NOMO-1 (cell line): ENCODE measurements at regions not wholly inside any gene's neighbourhood (a gene's known extent, or its start where the extent isn't known, plus 50 kb on each side); places are given as distances from the start of the nearest gene placed in this dataset.
A peak's percentile ranks its signal among the peaks of the same experiment; 100 is the strongest.
"Not testable (repeated sequence)": the region's sequence is repeated elsewhere in the genome, so short reads cannot be mapped to it uniquely, and the experiment has no call there.

Experiments
- DNase-seq, 2 experiments: peaks; one replicate each; lab custom pipeline; 2025; ENCODE audit not compliant: unreplicated experiment in 2 of 2; lab: John Stamatoyannopoulos, UW

DNA sequence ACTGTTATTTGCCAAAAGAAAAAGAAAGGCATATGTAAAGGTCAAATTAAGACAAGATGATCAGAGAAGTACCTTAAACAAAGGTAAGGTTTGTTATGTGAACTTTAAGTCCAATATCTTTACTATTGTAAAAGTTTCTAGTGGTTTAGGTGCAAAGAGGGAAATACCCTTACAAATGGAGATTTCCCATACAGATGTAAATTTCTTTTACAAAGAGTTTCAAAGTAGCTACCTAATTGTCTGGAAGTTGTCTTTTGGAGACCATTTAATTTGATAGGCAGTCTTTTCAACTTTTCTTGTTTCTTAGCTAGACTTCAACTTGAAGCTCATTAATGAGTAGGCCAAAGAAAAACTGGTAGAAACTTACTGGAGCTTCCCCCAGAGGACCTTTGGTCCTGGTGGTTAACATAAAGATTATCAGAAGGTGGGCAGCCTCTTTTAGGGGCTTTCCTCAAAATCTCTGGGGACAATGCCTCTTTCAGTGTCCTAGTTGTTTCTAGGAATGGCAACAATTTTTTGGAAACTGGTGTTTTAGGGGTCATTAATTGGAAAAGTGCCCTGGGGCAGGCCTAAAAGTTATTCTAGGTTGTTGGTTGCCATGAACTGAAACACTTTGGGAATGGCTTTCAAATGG lies 297.3 kb downstream of the GUCY2F start:
- DNase-seq, result no peak

DNA sequence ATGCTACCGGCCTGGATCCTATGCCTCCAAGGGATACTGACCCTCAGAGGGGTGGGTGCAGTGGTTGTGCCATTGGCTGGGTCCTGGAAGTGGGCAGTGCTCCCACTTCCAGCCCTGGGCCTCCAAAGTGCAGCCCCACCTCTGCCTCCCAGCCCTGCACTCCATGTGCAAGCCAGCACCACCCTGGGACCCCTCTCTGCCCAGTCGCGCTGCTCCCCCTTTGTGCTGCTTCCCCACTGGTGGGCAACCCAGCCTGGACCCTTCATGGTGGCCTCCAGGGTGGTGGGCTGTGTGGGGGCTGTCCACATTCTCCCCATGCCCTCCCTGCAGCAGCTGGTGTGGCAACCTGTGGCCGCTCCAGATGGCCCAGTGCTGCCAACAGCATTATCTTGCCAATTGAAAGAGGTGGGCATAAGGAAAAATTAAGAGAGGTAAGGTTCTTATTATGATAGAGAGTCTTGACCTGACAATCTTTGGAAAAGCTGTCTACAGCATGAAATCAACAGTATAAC lies 309.7 kb downstream of the GUCY2F start:
- no peak for DNase-seq

DNA sequence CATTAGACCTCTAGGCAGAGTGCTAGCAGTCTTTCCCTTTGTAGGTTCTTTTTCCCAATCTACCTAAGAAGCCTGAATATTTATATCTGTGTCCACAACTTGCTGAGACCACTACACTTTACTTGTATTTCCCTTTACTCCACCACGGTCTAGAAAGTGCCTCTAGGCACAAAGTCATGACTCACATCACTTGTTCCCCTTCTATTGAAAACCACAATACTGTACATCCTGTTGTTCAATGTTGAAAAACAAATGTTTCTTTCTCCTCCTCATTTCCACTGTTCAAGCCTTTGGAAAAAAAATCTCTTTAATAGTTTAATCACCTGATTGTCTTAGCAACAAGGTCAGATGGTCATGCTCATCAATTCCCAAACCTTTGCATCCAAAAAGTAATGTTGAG lies 326.7 kb downstream of the GUCY2F start:
- DNase-seq, result peak; percentile 3 to 50

DNA sequence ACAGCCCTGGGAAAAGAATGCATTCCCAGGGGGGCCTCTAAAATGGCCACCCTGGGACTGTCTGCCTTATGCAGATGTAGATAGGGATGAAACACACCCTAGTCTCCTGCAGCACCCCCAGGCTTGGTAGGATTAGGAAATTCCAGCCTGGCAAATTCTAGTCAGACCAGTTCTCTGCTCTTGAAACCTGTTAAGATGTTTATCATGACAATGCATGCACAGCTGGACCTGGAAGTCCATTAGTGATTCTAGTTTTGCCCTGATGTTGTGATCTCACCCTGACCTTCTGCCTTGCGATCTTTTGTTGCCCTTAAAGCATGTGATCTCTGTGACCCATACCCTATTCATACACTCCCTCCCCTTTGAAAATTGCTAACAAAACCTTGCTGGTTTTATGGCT lies 337.7 kb downstream of the GUCY2F start:
- DNase-seq, result not testable (repeated sequence)

DNA sequence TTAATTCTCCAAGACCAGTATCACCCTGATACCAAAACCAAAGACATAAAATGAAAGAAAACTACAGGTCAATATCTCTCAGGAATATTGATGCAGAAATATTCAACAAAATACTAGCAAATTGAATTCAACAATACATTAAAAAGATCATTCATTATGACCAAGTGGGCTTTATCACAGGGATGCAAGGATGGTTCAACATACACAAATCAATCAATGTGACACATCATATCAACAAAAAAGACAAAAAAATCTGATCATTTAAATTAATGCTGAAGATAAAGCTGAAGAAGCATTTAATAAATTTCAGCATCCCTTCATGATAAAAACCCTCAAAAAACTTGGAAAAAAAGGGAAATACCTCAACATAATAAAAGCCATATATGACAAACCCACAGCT lies 341.4 kb downstream of the GUCY2F start:
- DNase-seq, result no peak

DNA sequence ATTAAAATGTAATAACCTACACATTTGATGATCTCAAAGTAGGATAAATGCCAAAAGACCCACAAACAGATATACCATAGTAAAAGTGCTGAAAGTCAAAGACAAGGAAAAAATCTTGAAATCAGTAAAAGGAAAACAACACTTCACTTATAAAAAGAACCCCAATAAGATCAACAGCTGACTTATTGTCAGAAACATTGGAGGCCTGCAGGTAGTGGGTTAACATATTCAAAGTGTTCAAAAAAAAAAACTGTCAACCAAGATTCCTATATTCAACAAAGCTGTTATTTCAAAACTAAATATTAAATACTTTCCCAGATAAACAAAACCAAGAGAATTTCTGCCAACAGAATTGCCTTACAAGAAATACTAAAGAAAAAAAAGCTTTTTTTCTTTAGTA lies 347.1 kb downstream of the GUCY2F start:
- no peak for DNase-seq

DNA sequence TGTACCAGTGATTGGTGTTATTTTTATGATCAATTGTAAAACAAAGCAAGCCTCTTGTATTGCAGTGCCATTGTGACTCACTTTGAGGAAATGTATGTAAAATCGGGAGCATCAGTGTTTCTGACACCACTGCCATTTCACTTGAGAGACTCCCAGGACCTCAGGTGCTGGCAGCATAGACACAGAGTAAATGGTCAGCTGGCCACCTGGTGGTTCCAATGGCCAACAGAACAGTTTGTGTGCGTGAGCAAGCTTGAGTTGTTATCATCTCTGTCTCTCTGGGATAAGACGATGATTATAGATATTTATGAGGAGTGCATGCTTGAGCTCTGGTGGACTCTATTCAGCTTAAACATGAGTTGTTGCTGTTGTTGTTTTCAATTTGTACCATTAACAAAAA lies 356.6 kb downstream of the GUCY2F start:
- DNase-seq, result no peak

DNA sequence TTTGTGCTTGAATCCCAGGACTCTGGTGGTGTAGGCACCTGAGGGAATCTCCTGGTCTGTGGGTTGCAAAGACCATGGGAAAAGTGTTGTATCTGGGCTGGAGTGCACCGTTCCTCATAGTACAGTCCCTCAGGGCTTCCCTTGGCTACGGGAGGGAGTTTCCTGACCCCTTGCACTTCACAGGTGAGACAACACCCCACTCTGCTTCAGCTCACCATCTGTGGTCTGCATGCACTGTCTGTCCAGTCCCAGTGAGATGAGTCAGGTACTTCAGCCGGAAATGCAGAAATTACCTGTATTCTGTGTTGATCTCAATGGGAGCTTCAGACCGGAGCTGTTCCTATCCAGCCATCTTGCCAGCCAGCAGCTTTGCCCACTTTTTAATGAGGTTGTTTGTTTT lies 353.0 kb upstream of the IRS4 start:
- DNase-seq, result no peak

DNA sequence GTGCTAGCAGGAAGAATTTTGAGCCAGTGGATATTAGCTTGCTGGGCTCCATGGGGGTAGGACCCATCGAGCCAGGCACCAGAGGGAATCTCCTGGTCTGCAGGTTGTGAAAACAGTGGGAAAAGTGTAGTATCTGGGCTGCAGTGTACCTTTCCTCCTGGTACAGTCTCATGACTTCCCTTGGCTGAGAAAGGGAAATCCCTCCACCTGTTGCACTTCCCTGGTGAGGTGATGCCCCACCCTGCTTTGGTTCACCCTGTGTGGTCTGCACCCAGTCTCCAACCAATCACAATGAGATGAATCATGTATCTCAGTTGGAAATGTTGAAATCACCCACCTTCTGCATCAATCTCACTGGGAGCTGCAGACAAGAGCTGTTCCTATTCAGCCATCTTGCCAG lies 341.4 kb upstream of the IRS4 start:
- DNase-seq, result no peak

DNA sequence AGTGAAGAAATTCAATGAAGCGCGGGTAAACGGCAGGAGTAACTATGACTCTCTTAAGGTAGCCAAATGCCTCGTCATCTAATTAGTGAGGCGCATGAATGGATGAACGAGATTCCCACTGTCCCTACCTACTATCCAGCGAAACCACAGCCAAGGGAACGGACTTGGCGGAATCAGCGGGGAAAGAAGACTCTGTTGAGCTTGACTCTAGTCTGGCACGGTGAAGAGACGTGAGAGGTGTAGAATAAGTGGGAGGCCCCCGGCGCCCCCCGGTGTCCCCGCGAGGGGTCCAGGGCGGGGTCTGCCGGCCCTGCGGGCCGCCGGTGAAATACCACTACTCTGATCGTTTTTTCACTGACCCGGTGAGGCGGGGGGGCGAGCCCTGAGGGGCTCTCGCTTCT lies 317.8 kb upstream of the IRS4 start:
- not testable (repeated sequence) for DNase-seq

DNA sequence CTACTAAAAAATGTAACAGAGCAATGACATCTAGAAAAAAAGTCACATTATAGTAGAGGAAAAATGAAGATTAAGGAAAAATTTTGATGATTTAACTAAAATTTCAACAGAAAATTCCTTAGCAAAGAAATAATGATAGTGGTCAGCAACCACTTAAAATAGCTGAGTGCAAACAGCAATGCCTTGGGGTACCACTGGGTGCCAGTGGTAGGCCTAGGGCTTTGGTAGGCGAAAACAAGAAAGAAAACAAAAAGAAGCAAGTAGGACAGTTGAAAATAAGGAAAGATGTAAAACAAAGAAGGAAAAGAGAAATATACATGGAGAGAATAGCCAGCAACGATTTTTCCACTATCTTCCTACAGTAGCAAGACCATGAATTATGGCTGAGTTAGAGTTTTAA lies 313.5 kb upstream of the IRS4 start:
- DNase-seq, result no peak

DNA sequence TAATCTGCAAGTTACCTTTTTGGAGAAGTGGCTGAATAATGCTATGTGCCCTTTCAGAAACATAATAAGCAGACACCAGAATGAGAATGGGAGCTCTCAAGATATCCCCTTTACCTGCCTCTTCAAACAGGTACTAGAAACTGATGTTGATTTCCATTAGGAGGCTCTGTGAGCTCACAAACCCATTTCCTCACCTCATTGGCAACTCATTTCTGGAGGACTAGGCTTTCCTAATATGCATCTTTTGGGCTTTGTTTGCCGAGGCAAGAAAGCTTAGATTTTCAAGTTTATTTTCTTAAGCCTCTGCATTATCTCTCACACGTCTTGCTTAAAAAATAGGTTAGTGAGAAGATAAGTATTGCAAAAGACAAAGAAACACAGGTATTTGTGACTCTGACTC lies 313.1 kb upstream of the IRS4 start:
- no peak for DNase-seq

DNA sequence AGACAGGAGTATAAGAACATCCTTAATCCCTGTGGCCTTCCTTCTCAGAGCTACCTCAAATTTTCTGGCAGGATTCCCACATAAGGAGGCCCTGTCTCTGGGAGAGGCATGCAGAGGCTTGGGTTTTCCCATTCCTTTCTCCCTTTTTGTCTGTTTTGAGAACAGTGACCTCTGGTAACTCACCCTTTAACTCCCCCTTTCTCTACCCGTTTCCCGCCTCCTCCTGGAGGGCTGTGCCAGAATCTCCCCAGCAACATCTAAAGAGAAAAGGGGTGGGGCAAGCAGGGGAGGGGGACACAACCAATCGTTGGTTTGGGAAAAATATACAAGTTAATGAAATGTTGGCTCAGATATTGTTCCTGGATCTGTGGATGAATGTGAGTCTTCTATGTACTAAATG lies 303.7 kb upstream of the IRS4 start:
- DNase-seq, result no peak

DNA sequence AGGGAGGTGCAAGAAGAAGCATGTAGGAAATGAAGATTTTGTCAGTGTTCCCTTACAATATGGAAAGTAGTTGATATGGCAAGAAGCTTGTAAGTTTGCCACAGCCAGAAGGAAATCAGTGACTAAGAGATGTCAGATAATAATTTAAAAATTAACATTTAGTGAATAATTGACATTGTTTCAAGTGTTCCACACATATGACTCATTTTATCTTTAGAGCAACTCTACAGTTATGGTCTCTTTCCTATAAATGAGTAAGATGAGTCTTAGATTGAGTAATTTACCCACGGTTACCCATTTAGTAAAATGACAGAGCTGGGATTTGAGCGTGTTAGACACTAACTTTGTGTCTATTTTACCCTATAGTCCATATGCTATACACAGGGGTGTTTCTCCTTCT lies 300.3 kb upstream of the IRS4 start:
- no peak for DNase-seq

DNA sequence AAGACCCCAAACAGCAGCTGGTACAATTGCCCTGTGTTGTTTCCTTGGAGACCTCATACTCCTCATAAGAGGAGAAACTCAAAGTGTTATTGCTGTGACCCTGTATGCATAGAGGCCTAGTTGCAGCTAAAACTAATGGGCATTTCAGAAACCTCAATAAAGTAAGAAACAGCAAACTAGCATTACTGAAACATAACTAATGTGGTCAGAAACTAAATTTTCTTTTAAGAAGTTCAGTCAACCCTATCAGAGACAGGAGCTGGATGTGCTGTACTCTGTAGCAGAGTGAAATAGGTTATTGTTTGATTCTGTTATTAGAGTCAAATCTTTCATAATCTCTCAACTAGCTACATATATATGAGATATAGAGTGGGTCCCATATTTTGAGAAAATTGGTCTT lies 257.5 kb upstream of the IRS4 start:
- DNase-seq, result no peak

DNA sequence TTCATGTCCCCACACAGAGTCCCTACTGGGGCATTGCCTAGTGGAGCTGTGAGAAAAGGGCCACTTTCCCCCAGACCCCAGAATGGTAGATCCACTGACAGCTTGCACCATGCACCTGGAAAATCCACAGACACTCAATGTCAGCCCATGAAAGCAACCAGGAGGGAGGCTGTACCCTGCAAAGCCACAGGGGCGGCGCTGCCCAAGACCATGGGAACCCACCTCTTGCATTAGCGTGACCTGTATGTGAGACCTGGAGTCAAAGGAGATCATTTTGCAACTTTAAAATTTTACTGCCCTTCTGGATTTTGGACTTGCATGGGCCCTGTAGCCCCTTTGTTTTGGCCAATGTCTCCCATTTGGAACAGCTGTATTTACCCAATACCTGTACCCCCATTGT lies 236.5 kb upstream of the IRS4 start:
- not testable (repeated sequence) for DNase-seq

DNA sequence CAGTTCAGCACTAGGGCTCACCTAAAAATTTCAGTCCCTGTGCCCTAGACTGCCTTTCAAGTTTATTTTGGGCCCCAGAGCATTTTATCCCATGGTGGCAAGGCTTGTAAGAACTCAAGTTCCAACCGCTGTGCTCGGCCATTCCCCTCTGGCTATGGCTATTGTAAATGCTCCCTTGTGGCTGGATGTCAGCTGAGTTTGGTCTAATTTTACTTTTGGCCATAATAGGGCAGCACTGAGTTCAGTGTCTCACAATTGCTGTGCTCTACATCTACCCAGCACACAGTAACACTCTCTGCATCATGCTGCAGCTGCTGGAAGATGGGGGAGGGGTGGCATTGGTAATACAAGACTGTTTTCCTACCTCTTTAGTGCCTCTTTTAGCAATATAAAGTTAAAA lies 210.8 kb upstream of the IRS4 start:
- DNase-seq, result no peak

DNA sequence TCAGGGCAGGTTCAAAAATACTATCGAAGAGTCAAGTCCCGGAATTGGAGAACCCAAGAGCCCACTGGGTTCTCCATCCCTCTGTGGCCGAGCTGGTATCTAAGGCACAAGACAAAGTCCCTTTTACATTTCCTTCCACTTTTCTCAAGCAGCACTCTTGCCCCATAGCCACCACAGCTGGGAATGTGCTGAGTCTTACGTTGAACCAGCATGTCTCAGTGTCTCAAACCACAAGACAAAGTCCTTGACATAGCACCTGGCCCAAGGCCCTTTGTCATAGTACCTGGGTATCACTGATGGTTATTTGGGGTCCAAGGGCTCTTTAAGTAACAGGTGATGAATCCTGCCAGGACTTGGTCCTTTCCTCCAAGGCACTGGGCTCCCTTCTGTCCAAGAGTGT lies 210.2 kb upstream of the IRS4 start:
- no peak for DNase-seq

DNA sequence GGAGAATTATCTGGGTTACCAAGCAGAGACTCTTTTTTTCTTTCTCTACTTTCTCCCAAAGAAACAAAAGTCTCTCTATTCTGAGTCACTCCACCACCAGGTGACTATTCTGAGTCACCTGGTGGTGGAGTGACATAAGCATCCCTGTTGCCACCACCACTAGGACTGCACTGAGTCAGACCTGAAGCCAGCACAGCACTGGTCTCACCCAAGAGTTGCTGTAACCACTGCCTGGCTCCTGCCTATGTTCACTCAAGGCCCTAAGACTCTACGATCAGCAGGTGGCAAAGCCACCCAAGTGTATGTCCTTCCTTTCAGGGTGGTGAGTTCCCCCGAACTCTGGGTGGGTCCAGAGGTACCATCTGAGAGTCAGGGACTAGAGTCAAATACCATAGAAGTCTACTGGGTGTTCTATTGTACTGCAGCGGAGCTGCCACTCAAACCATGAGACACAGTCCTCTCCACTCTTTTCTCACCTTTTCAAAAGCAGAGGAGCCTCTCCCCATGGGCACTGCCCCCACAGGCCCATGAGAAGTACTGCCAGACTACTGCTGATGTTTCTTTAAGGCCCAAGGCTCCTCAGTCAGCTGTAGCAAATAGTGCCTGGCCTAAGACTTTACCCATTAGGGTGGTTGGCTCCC lies 209.6 kb upstream of the IRS4 start:
- no peak for DNase-seq

DNA sequence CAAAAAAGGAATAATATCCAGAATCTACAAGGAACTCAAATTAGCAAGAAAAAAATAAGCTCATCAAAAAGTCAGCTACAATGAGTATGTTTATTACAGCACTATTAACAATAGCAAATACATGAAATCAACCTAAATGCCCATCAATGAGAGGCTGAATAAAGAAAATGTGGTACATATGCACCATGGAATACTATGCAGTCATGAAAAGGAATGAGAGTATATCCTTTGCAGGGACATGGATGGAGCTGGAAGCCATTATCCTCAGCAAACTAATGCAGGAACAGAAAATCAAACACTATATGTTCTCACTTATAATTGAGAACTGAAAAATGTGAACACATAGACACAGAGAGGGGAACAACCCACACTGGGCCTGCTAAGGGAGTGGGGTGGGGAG lies 178.4 kb upstream of the IRS4 start:
- DNase-seq, result no peak

DNA sequence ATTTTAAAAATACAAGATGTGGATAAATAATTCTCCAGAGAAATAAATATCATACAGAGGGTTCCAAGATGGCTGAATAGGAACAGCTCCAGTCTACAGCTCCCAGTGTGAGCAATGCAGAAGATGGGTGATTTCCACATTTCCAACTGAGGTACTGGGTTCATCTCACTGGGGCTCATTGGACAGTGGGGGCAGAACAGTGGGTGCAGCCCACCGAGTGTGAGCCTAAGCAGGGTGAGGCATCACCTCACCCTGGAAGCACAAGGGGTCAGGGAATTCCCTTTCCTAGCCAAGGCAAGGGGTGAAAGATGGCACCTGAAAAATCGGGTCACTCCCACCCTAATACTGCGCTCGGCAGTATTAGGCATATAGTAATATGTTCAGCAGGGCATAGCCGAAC lies 167.5 kb upstream of the IRS4 start:
- DNase-seq, result not testable (repeated sequence)

DNA sequence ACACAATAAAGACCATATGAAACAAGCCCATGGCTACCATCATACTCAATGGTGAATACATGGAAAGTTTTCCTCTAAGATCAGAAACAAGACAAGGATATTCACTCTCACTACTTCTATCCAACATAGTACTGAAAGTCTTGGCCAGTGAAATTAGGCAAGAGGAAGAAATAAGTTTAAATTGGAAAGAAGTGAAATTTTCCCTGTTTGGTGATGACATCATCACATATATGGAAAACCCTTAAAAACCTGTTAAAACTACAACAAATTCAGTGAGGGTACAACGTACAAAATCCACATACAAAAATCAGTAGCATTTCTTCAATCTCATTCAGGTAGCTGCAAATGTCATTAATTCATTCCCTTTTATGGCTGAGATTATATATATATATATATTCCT lies 164.0 kb upstream of the IRS4 start:
- DNase-seq, result no peak

DNA sequence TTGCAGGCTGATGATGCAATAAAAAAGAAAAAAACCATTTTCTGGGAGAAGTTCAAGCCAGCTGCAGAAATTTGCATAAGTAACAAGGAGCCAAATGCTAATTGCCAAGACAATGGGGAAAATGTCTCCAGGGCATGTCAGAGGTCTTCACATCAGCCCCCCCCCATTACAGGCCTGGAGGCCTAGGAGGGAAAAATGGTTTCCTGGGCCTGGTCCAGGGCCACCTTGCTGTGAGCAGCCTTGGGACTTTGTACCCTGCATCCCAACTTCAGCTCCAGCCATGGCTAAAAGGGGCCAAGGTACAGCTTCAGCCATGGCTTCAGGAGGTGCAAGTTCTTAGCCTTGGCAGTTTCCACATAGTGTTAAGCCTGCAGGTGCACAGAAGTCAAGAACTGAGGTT lies 160.0 kb upstream of the IRS4 start:
- not testable (repeated sequence) for DNase-seq
